HG02798 (cell line): ENCODE measurements at regions not wholly inside any gene's neighbourhood (a gene's known extent, or its start where the extent isn't known, plus 50 kb on each side); places are given as distances from the start of the nearest gene placed in this dataset.

ENCODE experiments used
- ATAC-seq: cut with Tn5 transposase; IDR thresholded peaks from one replicate; pipeline ENCODE4 v1.9.1; 2021; ENCODE audit warnings: mild to moderate bottlenecking; ENCODE audit not compliant: unreplicated experiment, poor library complexity

GRCh38 chr6:91697010-91697695, 1110.3 kb upstream of the MAP3K7 start:
- no peak for ATAC-seq

DNA sequence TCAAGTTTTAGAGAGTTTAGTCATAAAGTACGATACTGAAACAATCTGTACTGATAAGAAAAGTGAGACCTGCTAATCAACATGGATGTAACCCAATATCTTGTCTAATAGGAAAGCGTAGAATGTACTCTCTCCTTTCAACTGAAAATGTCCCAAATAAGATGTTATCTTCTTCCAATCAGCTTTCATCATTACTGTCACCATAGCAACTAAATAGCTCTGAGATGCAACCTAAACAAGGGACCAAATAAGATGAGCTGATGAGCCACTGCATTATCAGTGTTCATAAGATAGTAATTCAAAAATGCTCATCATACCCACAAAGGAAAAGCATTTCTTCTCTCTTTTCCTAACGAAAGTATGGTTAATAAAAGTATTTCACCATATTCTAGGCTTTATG, 1108.3 kb upstream of the MAP3K7 start:
- no peak for ATAC-seq

DNA sequence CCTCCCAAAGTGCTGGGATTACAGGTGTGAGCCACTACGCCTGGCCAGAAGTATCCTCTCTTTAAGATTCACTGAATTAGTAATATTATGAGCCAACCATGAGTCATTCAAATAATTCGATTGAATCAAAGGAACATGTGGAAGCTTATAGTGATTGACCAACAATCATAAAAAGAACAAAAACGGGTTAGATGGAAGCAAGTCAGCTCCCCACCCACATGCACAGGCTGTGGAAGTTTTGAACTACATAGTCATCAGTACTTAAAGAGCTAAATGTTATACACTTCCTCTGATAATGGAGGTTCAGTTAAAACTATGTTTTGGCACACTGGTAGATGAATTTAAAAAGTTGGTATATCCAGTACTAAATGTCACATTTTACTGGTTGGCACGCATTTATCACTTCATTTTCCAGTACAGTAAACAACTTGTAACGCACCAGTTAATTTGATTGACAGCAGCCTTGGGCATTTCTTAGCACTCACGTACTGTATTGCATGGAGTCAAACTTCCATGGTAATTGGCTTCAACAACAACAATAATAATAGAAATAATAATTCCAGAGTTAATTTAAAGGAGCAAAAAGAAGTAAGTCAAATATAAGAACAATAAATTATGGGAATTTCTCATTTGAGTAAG, 1107.3 kb upstream of the MAP3K7 start:
- no peak for ATAC-seq

GRCh38 chr6:91691449-91691848, 1104.6 kb upstream of the MAP3K7 start:
- no peak for ATAC-seq

DNA sequence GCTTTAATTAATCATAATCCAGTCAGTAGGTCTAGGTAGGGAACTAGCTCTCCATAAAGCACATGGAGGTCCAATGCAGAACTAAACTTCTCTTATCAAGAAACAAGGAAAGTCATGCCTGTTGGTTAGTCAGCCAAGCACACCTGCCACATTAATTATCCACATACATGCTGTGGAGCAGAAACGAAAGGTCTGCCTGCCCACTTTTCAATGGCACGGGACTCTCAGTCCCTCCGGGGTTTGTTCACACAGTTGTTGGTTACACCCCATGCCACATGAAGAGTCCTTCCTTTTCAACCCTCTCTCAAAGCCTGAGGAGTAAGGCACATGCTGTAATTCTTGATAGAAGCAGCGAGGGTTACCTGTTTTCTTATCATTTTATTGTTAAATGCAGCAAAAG, 1096.4 kb upstream of the MAP3K7 start:
- ATAC-seq, result no peak

GRCh38 chr6:91681296-91681695, 1094.4 kb upstream of the MAP3K7 start:
- ATAC-seq, result no peak

DNA sequence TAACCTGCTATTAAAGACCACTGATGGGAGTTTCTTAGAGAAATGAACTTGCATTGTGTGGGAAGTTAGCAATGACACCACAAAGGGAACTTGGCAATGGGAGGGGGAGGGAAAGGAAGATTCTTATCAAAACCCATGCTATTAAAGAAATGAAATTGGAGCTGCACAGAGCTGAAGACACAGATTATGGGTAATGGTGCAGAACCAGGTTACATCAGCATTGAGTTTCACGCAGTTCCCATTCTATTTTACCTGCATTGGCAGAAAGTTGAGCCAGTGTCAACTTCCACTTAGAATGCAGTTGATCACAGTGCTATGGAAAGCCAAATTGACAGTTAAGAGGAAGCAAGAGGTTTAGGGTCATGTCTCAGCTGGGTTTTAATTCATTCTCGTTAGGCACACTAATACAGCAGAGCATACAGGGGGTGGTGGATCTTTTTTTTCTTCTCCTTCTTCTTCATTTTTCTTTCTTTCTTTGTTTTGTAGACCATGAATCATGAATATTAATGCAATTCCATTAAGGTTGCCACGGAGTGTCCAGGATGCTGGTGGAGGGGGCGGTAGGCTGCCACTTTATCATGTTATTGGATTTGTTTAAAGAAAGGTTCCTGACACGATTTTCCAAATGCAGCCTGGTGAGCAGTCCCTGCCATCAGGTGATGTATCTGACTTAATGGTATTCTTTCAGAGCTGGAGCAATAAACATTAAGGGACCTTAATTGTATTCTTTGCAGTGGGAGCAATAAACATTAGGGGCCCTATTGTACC, 1092.0 kb upstream of the MAP3K7 start:
- ATAC-seq, result no peak

DNA sequence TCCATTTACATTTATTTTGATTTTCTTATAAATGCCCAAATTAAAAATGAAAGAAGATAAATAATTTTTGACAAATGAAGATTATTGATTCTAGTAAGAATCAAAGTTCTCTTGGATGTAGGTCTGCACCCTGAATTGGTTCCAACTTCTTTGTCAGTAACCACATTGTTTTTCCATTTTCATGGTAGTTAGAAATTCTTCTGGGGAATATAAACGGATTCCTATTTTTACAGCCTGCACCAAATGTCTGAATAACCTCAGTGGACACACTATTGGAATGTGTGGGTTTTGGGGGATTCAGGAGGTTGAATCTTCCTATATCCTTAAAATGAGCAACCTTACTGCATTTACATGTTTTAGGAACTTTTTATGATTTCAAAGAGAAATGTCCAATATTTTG, 1085.3 kb upstream of the MAP3K7 start:
- ATAC-seq, result no peak

GRCh38 chr6:91669871-91670268, 1083.0 kb upstream of the MAP3K7 start:
- ATAC-seq, result no peak

DNA sequence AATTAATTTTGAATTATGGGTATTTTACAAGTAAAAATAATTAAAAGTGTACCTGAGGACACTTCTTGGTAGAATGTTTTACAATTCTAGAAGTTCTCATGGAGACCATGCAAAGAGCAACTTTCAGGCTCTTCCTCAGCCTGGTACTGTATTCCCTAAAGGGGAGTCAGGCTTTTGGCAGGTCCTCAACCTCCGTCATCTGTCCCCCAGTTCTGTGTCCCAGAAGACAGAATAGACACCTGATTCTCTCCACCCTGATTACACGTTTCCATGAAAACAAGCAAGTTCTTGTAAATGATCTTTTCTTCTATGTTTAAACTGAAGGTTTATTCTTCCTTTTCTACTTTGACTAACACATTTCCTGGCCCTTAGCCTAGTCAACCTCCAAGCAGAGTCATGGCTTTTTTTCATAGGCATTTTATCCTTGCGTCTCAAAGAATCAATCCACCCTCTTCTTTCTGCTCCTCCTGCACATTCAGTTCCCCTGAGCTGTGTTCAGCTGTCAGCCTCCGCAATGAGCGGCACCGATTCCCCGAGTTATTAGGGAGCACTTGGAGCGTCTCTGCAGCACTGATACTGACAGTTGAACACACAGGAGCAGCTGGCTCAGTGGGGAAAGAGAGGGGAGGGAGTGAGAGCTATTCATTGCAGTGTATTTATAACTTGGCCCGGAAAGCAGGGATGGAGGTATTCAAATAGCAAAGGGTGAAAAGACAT, 1082.4 kb upstream of the MAP3K7 start:
- no peak for ATAC-seq

DNA sequence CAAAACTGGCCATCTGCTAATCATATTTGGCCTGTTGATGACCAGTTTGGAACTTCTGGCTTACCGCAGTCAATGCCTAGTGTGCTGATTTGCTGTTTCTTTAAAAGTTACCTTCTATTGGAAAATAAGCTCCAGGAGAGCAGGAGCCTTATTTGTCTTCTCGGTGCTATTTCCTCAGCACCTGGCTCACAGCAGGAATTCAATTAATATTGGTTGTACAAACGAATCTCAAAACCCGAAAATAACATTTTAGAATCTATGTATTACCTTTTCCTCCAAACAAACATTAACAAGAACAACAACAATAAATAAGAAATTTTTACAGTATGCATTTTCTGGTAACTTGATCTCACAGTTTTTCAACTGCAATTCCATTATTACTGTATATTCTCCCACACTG, 1080.7 kb upstream of the MAP3K7 start:
- ATAC-seq, result no peak

DNA sequence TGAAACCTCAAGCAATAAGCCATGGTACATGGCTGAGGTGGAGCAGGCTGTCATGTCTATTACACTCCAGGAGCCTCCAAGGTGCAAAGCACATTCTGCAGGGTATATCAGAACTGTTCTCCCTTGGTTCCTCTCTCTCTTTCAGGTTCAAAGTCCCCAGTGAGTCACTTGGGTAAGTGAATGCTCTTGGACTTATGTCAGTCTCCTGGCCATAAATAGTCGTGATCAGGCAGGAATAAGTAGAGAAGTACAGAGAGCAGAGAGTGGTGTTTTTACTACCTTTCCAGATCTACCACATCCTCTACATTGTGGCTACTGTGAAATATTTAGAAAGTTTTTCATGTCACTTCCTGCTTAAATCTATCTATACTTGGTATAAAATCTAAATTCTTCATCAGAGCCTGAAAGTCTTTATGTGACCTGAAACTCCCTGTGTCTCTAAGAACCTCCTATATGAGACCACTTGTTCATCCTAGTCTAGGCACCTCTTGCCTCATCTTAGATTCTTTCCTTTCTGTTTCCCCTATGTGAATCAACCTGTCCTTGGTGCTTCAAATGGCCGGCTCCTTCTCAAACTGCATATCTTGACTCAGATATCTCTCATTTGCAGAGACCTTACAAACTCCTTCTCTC, 1077.6 kb upstream of the MAP3K7 start:
- no peak for ATAC-seq

DNA sequence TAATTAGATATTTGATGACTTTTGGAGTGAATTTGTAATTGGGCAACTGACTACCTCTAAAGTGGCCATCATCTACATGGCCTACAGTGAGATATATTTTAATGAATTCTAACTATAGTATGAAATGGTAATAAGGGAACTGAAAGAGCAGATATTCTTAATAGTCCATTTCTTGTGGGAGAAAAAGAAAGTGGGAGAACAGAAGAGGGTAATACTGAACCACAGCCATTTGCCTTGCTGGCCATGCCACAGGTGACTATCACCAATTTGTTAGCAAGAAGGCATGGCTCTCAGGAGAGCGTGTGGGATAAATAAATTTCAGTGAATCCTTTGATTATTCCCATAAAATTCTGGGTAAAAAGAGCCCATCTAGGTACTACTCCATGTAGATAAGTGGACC, 1074.0 kb upstream of the MAP3K7 start:
- no peak for ATAC-seq

DNA sequence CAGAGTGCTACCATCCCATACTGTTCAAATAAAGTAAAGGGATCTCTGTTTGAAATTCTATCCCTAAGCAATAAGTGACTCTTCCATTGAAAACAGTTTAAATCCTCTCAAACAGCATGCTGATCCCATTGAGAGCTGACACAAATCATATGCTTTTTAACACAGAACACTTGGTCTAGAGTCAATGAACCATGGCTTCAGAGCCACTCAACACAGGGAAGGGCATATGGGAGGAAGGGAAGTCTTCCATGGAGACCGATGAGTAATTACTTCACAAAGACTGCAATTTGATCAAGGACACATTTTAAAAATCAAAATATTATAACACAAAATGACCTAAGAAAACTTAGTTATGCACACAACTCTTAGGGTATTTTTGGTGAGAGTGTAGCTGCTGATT, 1073.0 kb upstream of the MAP3K7 start:
- no peak for ATAC-seq

DNA sequence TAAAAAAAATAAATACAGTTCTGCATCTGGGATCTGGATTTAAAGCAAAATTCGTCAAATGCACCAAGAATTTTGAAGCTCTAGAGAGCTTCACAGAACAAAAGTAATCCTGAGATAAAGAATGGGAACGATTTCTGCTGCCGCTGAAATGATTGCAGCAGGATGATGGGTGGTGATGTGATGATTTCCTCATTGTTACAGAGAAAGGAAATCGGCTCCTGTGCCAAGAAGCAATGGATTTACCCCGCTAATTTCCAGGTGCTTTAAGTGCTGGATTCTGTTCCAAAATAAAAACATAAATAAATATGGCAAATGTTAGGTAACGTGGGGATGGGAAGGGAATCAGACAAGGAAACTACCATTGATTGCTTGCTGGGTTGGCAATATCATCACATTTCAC, 1067.9 kb upstream of the MAP3K7 start:
- ATAC-seq, result no peak

DNA sequence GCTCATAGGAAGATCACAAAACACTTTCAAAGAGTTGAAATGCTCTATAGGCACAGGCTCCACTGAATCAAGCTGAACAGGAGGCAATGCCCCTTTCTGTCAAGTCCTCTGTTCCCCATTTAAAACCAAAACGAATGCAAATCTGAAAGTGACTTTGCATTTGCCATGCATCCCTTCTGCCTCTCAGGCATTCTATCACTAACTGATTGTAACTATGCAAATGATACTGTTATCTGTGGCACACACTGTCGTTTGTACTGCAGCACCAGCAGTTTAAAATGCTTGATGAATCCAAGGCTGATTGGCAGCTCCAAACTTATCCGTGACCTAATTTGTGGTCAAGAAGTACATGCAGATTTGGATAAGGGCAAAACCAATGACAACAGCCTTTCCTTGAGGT, 1067.5 kb upstream of the MAP3K7 start:
- ATAC-seq, result no peak

- ATAC-seq, result no peak
Observed at GRCh38 chr6:91653895-91654294, 1067.0 kb upstream of the MAP3K7 start.

- ATAC-seq, result no peak
Observed at GRCh38 chr6:91653076-91653723, 1066.3 kb upstream of the MAP3K7 start.

DNA sequence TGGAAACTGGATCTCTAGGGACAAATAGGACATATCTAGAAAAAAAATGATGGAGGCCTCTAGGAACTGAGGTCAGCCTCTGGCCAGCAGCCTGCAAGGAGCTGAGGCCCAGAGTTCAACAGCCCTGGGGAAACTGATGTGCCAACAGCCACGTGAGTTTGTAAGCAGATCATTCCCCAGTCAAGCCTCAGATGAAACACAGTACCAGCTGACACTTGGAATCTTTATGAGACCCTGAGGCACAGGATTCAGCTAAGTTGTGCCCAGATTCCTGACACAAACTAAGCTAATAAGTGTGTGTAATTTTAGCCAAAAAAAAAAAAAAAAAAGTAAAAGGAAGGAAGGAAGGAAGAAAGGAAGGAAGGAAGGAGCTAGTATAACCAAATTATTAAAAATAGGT, 1059.8 kb upstream of the MAP3K7 start:
- ATAC-seq, result no peak

- ATAC-seq, result no peak
Observed at GRCh38 chr6:91645811-91646210, 1058.9 kb upstream of the MAP3K7 start.
